Activated CD4-positive, alpha-beta memory T cell treated with anti-CD3 and anti-CD28 coated beads, Interleukin-2, amount 10 ng/mL, durations not matched to agents 7 days and 5 days (primary cell): ENCODE measurements at regions not wholly inside any gene's neighbourhood (a gene's known extent, or its start where the extent isn't known, plus 50 kb on each side); places are given as distances from the start of the nearest gene placed in this dataset.

ENCODE experiments used
- CTCF ChIA-PET: fragments of 350-600 bp; sonication (Branson Sonifier 250); formaldehyde crosslinking; loops from one replicate; lab custom pipeline; 2021; ENCODE audit warnings: antibody characterized with exemption, inconsistent platforms; lab: Charles Lee
- POLR2A ChIA-PET: fragments of 350-600 bp; sonication (Branson Sonifier 250); formaldehyde crosslinking; loops from one replicate; lab custom pipeline; 2021; ENCODE audit warnings: antibody characterized with exemption; lab: Charles Lee
- DNase-seq: peaks from one replicate; pipeline ENCODE4 v3.0.0-alpha.2; 2020
- H3K27ac Mint-ChIP-seq: one replicate; pipeline ENCODE4 v1.8.0; 2021; ENCODE audit warnings: mild to moderate bottlenecking, mixed read lengths
- H3K27me3 Mint-ChIP-seq: one replicate; pipeline ENCODE4 v1.8.0; 2021; ENCODE audit warnings: mixed read lengths
- H3K36me3 Mint-ChIP-seq: one replicate; pipeline ENCODE4 v1.8.0; 2021; ENCODE audit warnings: low read depth, mixed read lengths
- H3K4me1 Mint-ChIP-seq: one replicate; pipeline ENCODE4 v1.8.0; 2021; ENCODE audit warnings: mixed read lengths
- H3K4me3 Mint-ChIP-seq: one replicate; pipeline ENCODE4 v1.8.0; 2021; ENCODE audit warnings: mild to moderate bottlenecking, mixed read lengths
- H3K9me3 Mint-ChIP-seq: one replicate; pipeline ENCODE4 v1.8.0; 2021; ENCODE audit warnings: mixed read lengths

DNA sequence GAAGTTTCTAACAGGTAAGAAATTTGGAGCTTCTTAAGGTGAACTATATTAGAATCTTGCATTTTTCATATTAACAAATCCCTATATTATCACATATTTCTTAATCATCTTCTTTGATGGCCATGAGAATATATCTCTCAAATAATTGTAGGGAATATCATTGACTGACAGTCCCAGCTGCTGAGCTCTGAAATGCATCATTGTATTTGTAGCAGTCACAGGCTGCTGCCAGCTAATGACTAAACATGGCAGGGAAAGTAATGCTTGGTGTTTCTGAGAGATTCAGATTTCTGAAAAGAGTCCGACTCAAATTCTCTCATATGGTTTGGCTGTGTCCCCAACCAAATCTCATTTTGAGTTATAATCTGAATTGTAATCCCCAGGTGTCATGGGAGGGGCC, 171.9 kb downstream of the TRAM1L1 start:
- DNase-seq, result no peak
- H3K4me3 Mint-ChIP-seq, result no peak overlapping the region
- no peaks in the 10 kb centered on the region for H3K9me3 Mint-ChIP-seq
- no peak overlapping the region for H3K27ac Mint-ChIP-seq
- no peaks in the 10 kb centered on the region for H3K36me3 Mint-ChIP-seq
- H3K27me3 Mint-ChIP-seq, result no peaks in the 10 kb centered on the region
- no peaks in the 10 kb centered on the region for H3K4me1 Mint-ChIP-seq
- ChIA-PET CTCF (no interaction called here), POLR2A (no interaction called here)

DNA sequence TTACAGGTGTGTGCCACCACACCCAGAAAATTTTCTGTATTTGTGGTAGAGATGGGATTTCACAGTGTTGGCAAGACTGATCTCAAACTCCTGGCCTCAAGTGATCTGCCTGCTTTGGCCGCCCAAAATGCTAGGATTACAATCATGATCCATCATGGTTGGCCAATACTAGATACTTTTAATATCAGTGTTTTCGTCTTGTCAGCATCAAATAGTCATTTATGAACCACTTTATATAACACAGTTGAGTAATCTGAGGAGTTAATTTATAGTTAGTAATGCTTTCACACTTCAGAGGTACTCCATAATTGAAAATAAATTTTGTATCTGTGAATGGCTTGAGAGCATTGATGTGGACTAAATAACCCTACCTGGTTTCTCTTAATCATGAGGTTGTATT, 178.6 kb downstream of the TRAM1L1 start:
- H3K36me3 Mint-ChIP-seq, result no peaks in the 10 kb centered on the region
- H3K27me3 Mint-ChIP-seq, result no peaks in the 10 kb centered on the region
- no peaks in the 10 kb centered on the region for H3K4me1 Mint-ChIP-seq
- H3K4me3 Mint-ChIP-seq, result no peak overlapping the region
- ChIA-PET CTCF (no interaction called here), POLR2A (no interaction called here)
- no peak for DNase-seq
- H3K27ac Mint-ChIP-seq, result no peak overlapping the region
- H3K9me3 Mint-ChIP-seq, result peaks cover 5% of the 10 kb centered on the region

DNA sequence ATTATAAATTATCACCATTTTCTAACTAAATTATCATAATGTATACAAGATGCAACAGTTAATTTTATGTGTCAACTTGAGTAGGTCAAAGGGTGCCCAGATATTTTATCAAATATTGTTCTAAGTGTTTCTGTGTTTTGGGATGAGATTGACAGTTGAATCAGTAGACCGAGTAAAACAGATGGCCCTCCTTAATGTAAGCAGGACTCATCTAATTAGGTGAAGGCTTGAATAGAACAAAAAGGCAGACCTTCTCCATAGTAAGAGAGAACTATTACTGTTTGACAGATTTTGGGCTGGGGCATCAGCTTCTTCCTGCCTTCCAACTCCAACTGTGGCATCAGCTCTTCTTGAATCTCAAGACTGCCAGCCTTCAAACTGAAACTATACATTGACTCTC, 185.8 kb downstream of the TRAM1L1 start:
- peaks cover 3% of the 10 kb centered on the region for H3K9me3 Mint-ChIP-seq
- no peaks in the 10 kb centered on the region for H3K4me1 Mint-ChIP-seq
- no peak for DNase-seq
- ChIA-PET POLR2A (no interaction called here), CTCF (no interaction called here)
- H3K36me3 Mint-ChIP-seq, result no peaks in the 10 kb centered on the region
- no peaks in the 10 kb centered on the region for H3K27me3 Mint-ChIP-seq
- H3K4me3 Mint-ChIP-seq, result no peak overlapping the region
- H3K27ac Mint-ChIP-seq, result no peak overlapping the region

DNA sequence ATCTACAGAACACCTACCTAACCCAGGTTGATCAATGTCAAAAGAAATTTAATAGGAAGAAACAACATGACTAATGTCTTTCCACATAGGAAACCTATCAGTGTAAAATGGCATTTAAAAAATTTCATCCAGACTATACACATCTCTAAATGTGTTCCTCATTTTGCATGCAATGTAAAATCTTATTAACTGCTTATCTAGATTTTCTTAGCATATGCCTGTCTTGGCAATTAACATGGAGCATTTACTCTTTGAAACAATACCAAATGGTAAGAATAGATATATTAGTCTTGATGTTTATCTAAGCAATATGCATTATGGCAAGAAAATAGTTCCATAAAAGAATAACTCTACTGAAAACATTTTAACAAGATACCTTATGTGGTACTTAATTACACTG, 199.8 kb downstream of the TRAM1L1 start:
- POLR2A ChIA-PET, result no interaction called here
- Mint-ChIP-seq H3K4me3 (no peak overlapping the region), H3K36me3 (no peaks in the 10 kb centered on the region), H3K27me3 (no peaks in the 10 kb centered on the region), H3K4me1 (no peaks in the 10 kb centered on the region), H3K27ac (no peak overlapping the region), H3K9me3 (peaks cover 4% of the 10 kb centered on the region)
- DNase-seq, result no peak
- CTCF ChIA-PET, result no interaction called here

DNA sequence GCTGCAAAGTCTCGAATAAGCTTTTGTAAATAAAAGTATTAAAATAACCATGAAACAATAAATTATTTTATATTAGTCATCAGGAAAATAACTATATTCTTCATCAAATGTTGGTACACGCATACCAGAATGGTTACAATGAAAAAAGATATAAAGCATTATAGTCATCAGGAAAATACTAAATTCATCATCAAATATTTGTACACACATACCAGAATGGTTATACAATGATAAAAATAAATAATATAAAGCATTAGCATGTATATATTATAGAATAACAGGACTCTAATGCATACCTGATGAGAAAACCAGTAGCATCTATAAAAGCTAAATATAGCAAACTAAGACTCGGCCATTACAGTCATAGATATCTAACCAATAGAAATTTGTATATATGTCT, 202.9 kb downstream of the TRAM1L1 start:
- Mint-ChIP-seq H3K4me1 (no peaks in the 10 kb centered on the region), H3K27me3 (no peaks in the 10 kb centered on the region), H3K36me3 (no peaks in the 10 kb centered on the region), H3K9me3 (peaks cover 4% of the 10 kb centered on the region), H3K4me3 (no peak overlapping the region), H3K27ac (no peak overlapping the region)
- ChIA-PET CTCF (no interaction called here), POLR2A (no interaction called here)
- no peak for DNase-seq

DNA sequence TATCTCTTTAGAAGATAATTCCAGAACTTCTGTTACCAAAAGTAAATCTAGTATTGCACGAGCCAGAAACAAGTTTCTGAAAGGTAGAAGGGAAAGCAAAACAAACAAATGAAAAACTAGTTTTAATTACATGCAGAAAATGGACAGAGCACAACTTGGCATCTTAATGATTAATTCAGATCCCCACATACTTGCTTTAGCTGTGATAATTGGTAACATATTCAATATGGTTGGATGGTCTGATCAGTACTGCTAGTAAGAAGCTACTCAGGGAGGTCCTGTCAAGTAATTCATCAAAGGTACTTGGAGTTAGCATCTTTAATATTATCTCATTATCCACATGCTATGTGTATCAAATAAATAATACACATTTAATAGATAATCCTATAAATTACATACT, 204.3 kb downstream of the TRAM1L1 start:
- H3K9me3 Mint-ChIP-seq, result peaks cover 4% of the 10 kb centered on the region
- no peak overlapping the region for H3K27ac Mint-ChIP-seq
- no peaks in the 10 kb centered on the region for H3K27me3 Mint-ChIP-seq
- CTCF ChIA-PET, result no interaction called here
- no peaks in the 10 kb centered on the region for H3K4me1 Mint-ChIP-seq
- H3K4me3 Mint-ChIP-seq, result no peak overlapping the region
- no peak for DNase-seq
- POLR2A ChIA-PET, result no interaction called here
- H3K36me3 Mint-ChIP-seq, result no peaks in the 10 kb centered on the region

GRCh38 chr4:116880625-116881024, 204.8 kb downstream of the TRAM1L1 start:
- H3K27ac Mint-ChIP-seq, result no peak overlapping the region
- H3K4me3 Mint-ChIP-seq, result no peak overlapping the region
- ChIA-PET CTCF (no interaction called here), POLR2A (no interaction called here)
- H3K4me1 Mint-ChIP-seq, result no peaks in the 10 kb centered on the region
- H3K36me3 Mint-ChIP-seq, result no peaks in the 10 kb centered on the region
- H3K27me3 Mint-ChIP-seq, result no peaks in the 10 kb centered on the region
- H3K9me3 Mint-ChIP-seq, result peaks cover 4% of the 10 kb centered on the region
- no peak for DNase-seq

DNA sequence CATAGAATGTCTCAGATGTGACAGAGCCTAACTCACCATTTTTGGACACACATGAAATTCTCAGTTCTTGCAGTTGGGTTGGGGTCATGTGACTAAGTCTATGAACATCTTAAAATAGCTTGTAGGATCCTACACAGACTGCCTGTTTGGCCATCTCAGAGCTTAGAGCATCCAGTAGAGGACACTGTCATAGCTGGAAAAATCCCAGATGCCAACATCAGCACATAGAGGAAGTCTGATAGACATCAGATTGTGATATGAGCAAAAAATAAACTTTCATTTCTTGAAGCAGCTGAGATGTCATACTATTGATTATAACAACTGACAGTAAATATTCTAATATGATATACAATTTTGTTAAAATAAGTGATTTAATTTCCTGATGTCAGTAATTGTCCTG, 207.1 kb downstream of the TRAM1L1 start:
- Mint-ChIP-seq H3K4me1 (no peaks in the 10 kb centered on the region), H3K36me3 (no peaks in the 10 kb centered on the region), H3K9me3 (peaks cover under 1% of the 10 kb centered on the region), H3K27me3 (no peaks in the 10 kb centered on the region), H3K4me3 (no peak overlapping the region), H3K27ac (no peak overlapping the region)
- ChIA-PET POLR2A (no interaction called here), CTCF (no interaction called here)
- DNase-seq, result no peak

DNA sequence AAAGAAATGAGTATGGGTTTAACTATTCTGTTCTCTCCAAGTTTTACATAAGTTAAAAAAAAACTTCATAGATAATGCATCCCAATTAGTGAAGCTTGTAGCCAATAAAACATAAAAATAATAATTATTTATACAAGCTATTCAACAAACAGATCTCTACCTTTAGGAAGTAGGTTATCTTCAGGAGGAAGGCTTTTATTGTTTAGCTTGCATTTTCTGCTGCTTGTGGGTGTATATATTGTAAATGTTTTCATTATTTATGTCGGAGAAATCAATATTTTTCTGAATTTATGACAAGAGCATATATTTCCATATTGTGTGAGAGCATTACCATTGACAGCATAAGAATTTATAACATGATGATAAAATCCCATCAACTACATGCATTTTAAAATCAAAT, 208.3 kb downstream of the TRAM1L1 start:
- no peaks in the 10 kb centered on the region for H3K4me1 Mint-ChIP-seq
- no peak for DNase-seq
- POLR2A ChIA-PET, result no interaction called here
- H3K4me3 Mint-ChIP-seq, result no peak overlapping the region
- no peaks in the 10 kb centered on the region for H3K27me3 Mint-ChIP-seq
- H3K36me3 Mint-ChIP-seq, result no peaks in the 10 kb centered on the region
- no peak overlapping the region for H3K27ac Mint-ChIP-seq
- no peaks in the 10 kb centered on the region for H3K9me3 Mint-ChIP-seq
- CTCF ChIA-PET, result no interaction called here

DNA sequence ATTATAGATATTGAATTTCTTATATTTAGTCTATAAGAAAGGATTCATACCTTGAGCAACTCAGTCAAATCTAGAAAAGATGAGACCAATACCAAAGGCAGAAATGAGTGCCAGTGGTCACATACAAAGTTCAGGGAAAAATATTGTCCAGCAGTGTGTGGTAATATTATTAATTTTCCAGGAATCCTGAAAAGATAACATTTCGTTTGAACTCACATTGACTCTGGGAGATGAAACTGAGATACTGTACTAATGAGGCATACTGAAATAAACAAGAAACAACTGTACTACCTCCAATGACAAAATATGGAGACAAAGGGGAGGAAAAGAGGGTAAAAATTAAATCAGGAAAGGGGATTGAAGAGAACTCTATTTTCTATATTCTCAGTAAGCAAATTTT, 212.4 kb downstream of the TRAM1L1 start:
- no peak for DNase-seq
- no peaks in the 10 kb centered on the region for H3K36me3 Mint-ChIP-seq
- no peaks in the 10 kb centered on the region for H3K27me3 Mint-ChIP-seq
- H3K9me3 Mint-ChIP-seq, result no peaks in the 10 kb centered on the region
- ChIA-PET POLR2A (no interaction called here), CTCF (no interaction called here)
- no peak overlapping the region for H3K27ac Mint-ChIP-seq
- H3K4me1 Mint-ChIP-seq, result no peaks in the 10 kb centered on the region
- no peak overlapping the region for H3K4me3 Mint-ChIP-seq

GRCh38 chr4:116872308-116872707, 213.1 kb downstream of the TRAM1L1 start:
- no peaks in the 10 kb centered on the region for H3K4me1 Mint-ChIP-seq
- POLR2A ChIA-PET, result no interaction called here
- CTCF ChIA-PET, result no interaction called here

GRCh38 chr4:116870686-116871085, 214.7 kb downstream of the TRAM1L1 start:
- no peaks in the 10 kb centered on the region for H3K36me3 Mint-ChIP-seq
- no peak overlapping the region for H3K27ac Mint-ChIP-seq
- no peaks in the 10 kb centered on the region for H3K27me3 Mint-ChIP-seq
- H3K9me3 Mint-ChIP-seq, result no peaks in the 10 kb centered on the region
- H3K4me1 Mint-ChIP-seq, result no peaks in the 10 kb centered on the region
- CTCF ChIA-PET, result no interaction called here
- H3K4me3 Mint-ChIP-seq, result no peak overlapping the region
- no peak for DNase-seq
- POLR2A ChIA-PET, result no interaction called here

More at GRCh38 chr4:116872308-116872707, 213.1 kb downstream of the TRAM1L1 start:
- no peaks in the 10 kb centered on the region for H3K9me3 Mint-ChIP-seq
- H3K27me3 Mint-ChIP-seq, result no peaks in the 10 kb centered on the region
- H3K36me3 Mint-ChIP-seq, result no peaks in the 10 kb centered on the region
- no peak overlapping the region for H3K4me3 Mint-ChIP-seq
- DNase-seq, result no peak
- H3K27ac Mint-ChIP-seq, result no peak overlapping the region

DNA sequence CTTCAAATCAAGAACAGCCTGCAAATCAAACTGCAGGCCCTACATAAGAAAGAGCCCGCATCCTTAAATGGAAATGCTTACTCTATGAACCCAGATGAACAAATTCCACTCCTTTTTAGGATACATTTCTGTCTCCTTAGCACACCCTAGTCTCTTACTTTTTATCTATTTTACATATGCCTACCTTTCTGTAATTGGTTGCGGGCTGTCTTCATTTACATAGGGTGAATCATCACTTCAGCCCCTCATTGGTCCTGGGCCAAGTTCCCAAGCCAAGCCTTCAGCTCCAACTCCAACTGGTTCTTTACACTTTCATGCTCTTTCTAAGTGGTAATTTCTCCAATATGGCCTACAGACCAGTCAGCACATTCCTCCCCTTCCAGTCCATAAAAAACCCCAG, 219.3 kb downstream of the TRAM1L1 start:
- H3K27ac Mint-ChIP-seq, result no peak overlapping the region
- ChIA-PET POLR2A (no interaction called here), CTCF (no interaction called here)
- no peak overlapping the region for H3K4me3 Mint-ChIP-seq
- no peaks in the 10 kb centered on the region for H3K4me1 Mint-ChIP-seq
- H3K36me3 Mint-ChIP-seq, result no peaks in the 10 kb centered on the region
- no peak for DNase-seq
- no peaks in the 10 kb centered on the region for H3K27me3 Mint-ChIP-seq
- H3K9me3 Mint-ChIP-seq, result no peaks in the 10 kb centered on the region

DNA sequence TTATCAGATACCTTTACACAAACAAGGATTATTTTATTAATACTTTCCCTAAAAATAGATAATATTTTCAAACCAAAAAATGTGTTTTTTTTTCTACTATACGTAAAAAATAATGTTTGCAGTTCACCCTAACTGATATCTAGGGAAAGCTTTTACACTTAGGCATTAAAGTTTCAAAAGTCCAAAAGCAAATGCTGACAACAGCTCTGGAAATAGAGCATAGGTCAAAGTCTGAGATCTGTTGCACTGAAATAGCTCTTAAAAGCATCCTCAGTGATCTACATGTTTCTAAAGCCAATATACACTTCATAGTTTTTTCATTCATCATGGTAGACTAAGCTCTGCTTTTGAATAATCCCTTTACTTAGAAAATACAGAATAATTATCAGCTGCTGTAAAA, 222.8 kb downstream of the TRAM1L1 start:
- Mint-ChIP-seq H3K9me3 (no peaks in the 10 kb centered on the region), H3K27ac (no peak overlapping the region), H3K27me3 (no peaks in the 10 kb centered on the region), H3K36me3 (no peaks in the 10 kb centered on the region), H3K4me1 (no peaks in the 10 kb centered on the region), H3K4me3 (no peak overlapping the region)
- POLR2A ChIA-PET, result no interaction called here
- CTCF ChIA-PET, result no interaction called here
- DNase-seq, result no peak

- Mint-ChIP-seq H3K27me3 (no peaks in the 10 kb centered on the region), H3K4me1 (no peaks in the 10 kb centered on the region), H3K36me3 (no peaks in the 10 kb centered on the region), H3K4me3 (no peak overlapping the region), H3K9me3 (no peaks in the 10 kb centered on the region), H3K27ac (no peak overlapping the region)
- POLR2A ChIA-PET, result no interaction called here
- CTCF ChIA-PET, result no interaction called here
- no peak for DNase-seq
Measured at GRCh38 chr4:116860891-116861290, 224.5 kb downstream of the TRAM1L1 start.
